Spleen (tissue), 7 donors: ENCODE measurements at regions not wholly inside any gene's neighbourhood (a gene's known extent, or its start where the extent isn't known, plus 50 kb on each side); places are given as distances from the start of the nearest gene placed in this dataset.

Experiments
- CTCF ChIP-seq, 11 experiments: fragments of 200-600 bp in 7 of 11; fragments of 450-650 bp in 4 of 11; sonication (generic) in 4 of 11; IDR thresholded peaks in 8 of 11; conservative IDR thresholded peaks in 3 of 11; 1 replicate in 7 of 11; 2 replicates in 4 of 11; pipeline versions ENCODE4 v1.4.0 to v1.8.0; 2016 to 2021; ENCODE audit warnings: antibody characterized with exemption in 11 of 11, inconsistent platforms in 4 of 11, mild to moderate bottlenecking in 1 of 11
- POLR2A ChIP-seq, 3 donors: fragments of 450-650 bp; IDR thresholded peaks; one replicate each; pipeline ENCODE4 v1.5.1; 2017; ENCODE audit warnings: antibody characterized with exemption in 3 of 3, mild to moderate bottlenecking in 1 of 3
- donor health status: DM: no; HTN: no; CAD: no; lungs with moderate emphysema.
- donor health status: DM: no; HTN: no; CAD: no.
- donor health status: DM: no; HTN: no; CAD: no.

GRCh38 chr3:14007006-14007405, 117.7 kb downstream of the CHCHD4 start:
- no peak for TF ChIP-seq CTCF (IDR thresholded peaks at IDR 0.05 in 8 of 11, conservative IDR thresholded peaks at IDR 0.05 in 3 of 11)
- TF ChIP-seq POLR2A (IDR thresholded peaks at IDR 0.05) = no peak
